HG02938 (cell line): ENCODE measurements at regions not wholly inside any gene's neighbourhood (a gene's known extent, or its start where the extent isn't known, plus 50 kb on each side); places are given as distances from the start of the nearest gene placed in this dataset.

ENCODE experiments used
- ATAC-seq: cut with Tn5 transposase; IDR thresholded peaks from one replicate; pipeline ENCODE4 v1.9.1; 2021; ENCODE audit warnings: mild to moderate bottlenecking, moderate library complexity; ENCODE audit not compliant: unreplicated experiment

DNA sequence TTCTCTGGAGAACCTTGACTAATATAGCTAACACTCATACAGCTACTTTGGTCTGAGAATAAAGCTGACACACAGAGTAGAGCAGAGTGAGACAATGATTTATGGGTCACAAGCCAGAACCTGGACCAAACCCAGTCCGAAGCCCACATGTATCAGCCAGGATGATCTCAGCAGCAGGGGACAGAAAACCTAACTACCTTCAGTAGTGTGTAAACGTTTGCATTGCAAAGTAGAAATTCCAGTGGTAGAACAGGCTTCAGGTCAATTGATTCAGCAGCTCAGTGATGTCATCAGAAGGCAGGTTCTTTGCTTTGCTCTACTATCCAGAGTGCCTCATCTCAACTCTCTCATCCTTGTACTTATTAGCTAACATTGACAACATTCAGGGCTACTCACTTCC lies 62.5 kb upstream of the PALS2 start:
- no peak for ATAC-seq

DNA sequence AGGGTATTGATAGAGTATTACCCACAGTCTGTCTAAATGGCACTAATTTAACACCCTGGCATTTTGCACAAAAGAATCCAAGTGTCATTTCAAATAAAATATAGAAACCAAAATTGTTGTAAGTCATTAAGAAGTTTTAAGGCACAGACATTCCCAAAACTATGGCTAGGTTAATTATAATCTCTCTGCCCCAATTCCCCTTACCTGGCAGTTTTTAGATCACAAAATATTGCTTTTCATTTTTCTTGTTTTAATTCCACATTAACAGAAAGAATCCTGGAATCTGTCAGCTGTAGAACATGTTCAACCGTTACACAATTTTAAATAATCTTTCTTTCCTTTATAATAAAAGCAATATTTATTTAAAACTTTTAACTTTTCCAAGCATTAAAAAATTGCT lies 56.1 kb upstream of the PALS2 start:
- no peak for ATAC-seq

- ATAC-seq = no peak
These were observed 51.2 kb upstream of the PALS2 start for GRCh38 chr7:24521917-24522623.
